CD4-positive, alpha-beta T cell treated with Interleukin-4 for 1 hour (primary cell): ENCODE measurements at regions not wholly inside any gene's neighbourhood (a gene's known extent, or its start where the extent isn't known, plus 50 kb on each side); places are given as distances from the start of the nearest gene placed in this dataset.

Experiments
- DNase-seq, 2 donors: peaks; one replicate each; pipeline ENCODE4 v3.0.0-alpha.2; 2020 to 2022

- peak in 1 of 2 donors; percentile 9 for DNase-seq
Measured at GRCh38 chr10:131844529-131845084, 56.2 kb upstream of the PPP2R2D start.

- peak in 1 of 2 donors; percentile 8 for DNase-seq
Measured at GRCh38 chr10:131845505-131846239, 55.1 kb upstream of the PPP2R2D start.

GRCh38 chr10:131846240-131847101, 54.3 kb upstream of the PPP2R2D start:
- peak in 1 of 2 donors; percentile 5 for DNase-seq

DNA sequence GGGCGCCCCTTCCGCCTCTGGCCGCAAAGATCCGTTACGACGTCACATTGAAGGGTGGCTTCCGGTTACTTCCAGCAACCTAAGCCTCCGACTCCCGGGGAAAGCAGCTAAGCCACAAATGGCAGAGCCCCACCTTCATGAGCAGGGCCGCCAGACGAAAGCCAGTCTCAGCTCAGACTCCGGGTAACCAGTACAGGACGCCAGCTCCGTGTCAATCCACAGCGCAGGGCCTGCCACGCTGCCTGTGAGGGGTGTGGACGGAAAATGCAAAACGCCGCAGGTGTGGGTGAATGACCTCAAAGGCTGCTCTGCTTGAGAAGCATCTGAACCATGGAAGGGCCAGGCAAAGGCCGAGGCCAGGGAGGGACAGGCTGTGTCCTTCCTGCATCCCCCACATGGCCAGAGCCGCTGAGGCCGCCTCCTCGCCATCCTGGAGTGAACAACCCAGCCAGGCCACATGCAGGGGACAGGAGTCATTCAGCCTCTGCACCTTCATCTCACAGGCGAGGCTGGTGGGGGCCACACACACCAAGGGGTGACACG, 53.5 kb upstream of the PPP2R2D start:
- peak in 1 of 2 donors; percentile 5 for DNase-seq

DNA sequence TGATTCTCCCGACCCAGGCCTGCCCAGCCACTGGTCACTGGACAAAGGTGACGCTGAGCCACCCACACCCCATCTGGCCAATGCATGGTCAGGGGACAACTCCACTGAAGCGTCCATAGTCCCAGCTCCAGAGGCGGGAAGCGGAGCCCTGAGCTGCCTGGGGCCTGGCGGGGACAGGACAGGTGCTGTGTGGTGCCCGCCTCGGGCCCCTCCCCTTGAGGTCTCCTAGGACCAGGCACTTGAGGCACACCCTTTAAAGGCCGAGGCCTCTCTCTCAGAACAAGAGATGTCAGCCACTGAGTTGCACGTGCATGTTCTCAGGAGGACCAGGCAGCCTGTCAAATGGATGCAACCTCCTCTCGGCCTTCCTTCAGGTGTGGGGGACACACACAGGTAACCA, 52.5 kb upstream of the PPP2R2D start:
- peak in 1 of 2 donors; percentile 10 for DNase-seq

- DNase-seq: peak in 1 of 2 donors; percentile 9
Measured at GRCh38 chr10:131848741-131849590, 51.8 kb upstream of the PPP2R2D start.

DNA sequence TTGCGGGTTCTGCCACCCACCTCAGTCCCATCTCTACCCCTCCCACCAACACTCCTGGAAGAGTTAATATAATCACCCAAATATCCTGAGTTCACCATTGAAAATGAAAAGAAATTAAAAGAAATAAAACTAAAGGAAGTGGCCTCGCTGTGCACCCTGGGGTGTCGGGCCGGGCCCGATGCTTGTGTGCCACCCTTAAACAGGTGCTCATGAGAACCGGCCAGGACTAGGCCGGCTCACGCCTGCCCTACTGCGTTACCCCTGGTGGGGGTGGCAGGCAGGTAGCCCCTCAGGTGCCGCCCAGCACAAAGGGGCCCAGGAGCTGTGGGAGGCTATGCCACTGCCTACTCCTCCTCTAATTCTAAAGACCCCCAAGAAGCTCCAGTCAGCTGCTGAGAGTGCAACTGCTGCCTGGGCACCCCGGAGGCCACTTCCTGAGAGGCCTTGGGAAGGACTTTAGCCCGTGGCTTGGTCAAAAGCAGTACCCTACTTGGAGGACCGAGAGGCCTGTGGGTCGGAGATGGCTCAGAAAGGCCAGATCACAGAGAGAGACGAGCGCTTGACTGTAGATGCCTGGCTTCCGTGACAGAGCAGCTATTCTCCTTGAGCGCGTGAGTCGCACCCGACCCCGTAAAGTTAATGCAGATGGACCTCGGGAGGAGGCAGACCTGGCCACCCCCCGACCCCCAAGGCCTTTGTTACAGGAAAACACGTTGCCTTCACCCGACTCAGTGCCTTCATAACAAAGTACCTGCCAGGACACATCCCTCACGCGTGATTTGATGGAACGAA, 51.0 kb upstream of the PPP2R2D start:
- DNase-seq: peak in 1 of 2 donors; percentile 10

DNA sequence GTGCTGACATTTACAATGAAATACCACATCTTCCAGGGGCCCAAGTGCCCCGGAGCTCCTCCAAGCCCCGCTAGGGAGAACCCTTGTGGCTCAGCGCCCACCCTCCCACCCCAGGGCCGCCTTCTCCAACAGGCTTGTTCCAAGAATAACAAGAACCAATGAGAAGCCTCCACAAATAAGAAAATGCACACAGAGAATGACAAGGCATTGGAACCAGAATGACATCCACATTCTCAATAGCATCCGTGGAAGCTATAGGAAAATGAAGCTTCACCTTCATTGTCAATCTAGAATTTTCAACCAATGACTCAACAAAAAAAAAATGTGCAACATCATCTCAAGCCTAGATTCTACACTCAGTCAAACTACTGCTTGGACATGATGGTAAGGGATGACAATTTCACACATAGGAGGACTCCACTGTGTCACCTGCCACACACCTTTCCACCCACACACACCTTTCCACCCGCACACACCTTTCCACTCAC, 50.4 kb upstream of the PPP2R2D start:
- no peak for DNase-seq
